ENCODE measurements at regions not wholly inside any gene's neighbourhood (a gene's known extent, or its start where the extent isn't known, plus 50 kb on each side); places are given as distances from the start of the nearest gene placed in this dataset.

GRCh38 chr16:80029761-80030481, 429.4 kb upstream of the MAF start:
- DNase-seq: no peak

GRCh38 chr16:80029381-80029630, 428.8 kb upstream of the MAF start:
- no peak for DNase-seq

- no peak for DNase-seq
These were observed 428.2 kb upstream of the MAF start for GRCh38 chr16:80028581-80029380.

- DNase-seq: no peak
These were observed 426.7 kb upstream of the MAF start for GRCh38 chr16:80027007-80027965.

- no peak for DNase-seq
These were observed 424.7 kb upstream of the MAF start for GRCh38 chr16:80025236-80025635.

GRCh38 chr16:80024443-80024842, 423.9 kb upstream of the MAF start:
- DNase-seq: no peak

- no peak for DNase-seq
These were observed 423.3 kb upstream of the MAF start for GRCh38 chr16:80023865-80024264.

GRCh38 chr16:80019395-80019794, 418.9 kb upstream of the MAF start:
- no peak for DNase-seq

GRCh38 chr16:80018466-80018865, 417.9 kb upstream of the MAF start:
- DNase-seq: no peak

GRCh38 chr16:80016731-80017326, 416.3 kb upstream of the MAF start:
- DNase-seq: no peak

GRCh38 chr16:80015566-80015965, 415.0 kb upstream of the MAF start:
- DNase-seq: no peak

GRCh38 chr16:80014241-80014939, 413.9 kb upstream of the MAF start:
- no peak for DNase-seq

GRCh38 chr16:80012586-80012985, 412.0 kb upstream of the MAF start:
- no peak for DNase-seq

GRCh38 chr16:80009971-80010659, 409.6 kb upstream of the MAF start:
- no peak for DNase-seq

- no peak for DNase-seq
These were observed 408.3 kb upstream of the MAF start for GRCh38 chr16:80008857-80009256.

- DNase-seq: no peak
These were observed 406.7 kb upstream of the MAF start for GRCh38 chr16:80007231-80007630.

- DNase-seq: no peak
These were observed 406.0 kb upstream of the MAF start for GRCh38 chr16:80006241-80007215.

GRCh38 chr16:80004113-80004512, 403.6 kb upstream of the MAF start:
- DNase-seq: no peak

- no peak for DNase-seq
These were observed 401.7 kb upstream of the MAF start for GRCh38 chr16:80002261-80002660.

GRCh38 chr16:79998143-79998542, 397.6 kb upstream of the MAF start:
- DNase-seq: no peak

- no peak for DNase-seq
These were observed 396.7 kb upstream of the MAF start for GRCh38 chr16:79997257-79997656.

Measured in NCI-H446 (cell line).